ENCODE measurements at regions not wholly inside any gene's neighbourhood (a gene's known extent, or its start where the extent isn't known, plus 50 kb on each side); places are given as distances from the start of the nearest gene placed in this dataset.
"Not testable (repeated sequence)": the region's sequence is repeated elsewhere in the genome, so short reads cannot be mapped to it uniquely, and the experiment has no call there.

- DNase-seq (ENCODE audit: low spot score), result no peak
Measured at GRCh38 chr15:79756365-79756764, 140.4 kb downstream of the MTHFS start.

GRCh38 chr15:79765081-79765480, 131.7 kb downstream of the MTHFS start:
- no peak for DNase-seq (ENCODE audit: low spot score)

DNA sequence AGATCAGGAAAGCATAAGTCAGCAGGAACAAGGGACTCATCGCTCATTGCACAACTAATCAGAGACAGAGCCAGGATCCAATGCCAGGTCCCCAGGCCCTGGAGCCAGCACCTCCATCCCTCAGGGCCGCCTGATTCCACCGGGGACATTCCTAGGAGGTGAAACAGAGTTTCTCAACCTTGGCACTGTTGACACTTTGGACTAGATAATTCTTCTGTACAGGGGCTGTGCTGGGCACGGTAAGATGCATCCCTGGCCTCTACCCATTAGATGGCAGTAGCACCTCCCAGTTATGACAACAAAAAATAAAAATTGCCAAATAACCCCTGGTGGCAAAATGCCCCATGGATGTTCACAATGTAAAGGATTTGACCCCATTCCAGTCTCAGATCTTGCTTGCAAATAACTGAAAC, 127.7 kb downstream of the MTHFS start:
- DNase-seq (ENCODE audit: low spot score), result no peak

DNA sequence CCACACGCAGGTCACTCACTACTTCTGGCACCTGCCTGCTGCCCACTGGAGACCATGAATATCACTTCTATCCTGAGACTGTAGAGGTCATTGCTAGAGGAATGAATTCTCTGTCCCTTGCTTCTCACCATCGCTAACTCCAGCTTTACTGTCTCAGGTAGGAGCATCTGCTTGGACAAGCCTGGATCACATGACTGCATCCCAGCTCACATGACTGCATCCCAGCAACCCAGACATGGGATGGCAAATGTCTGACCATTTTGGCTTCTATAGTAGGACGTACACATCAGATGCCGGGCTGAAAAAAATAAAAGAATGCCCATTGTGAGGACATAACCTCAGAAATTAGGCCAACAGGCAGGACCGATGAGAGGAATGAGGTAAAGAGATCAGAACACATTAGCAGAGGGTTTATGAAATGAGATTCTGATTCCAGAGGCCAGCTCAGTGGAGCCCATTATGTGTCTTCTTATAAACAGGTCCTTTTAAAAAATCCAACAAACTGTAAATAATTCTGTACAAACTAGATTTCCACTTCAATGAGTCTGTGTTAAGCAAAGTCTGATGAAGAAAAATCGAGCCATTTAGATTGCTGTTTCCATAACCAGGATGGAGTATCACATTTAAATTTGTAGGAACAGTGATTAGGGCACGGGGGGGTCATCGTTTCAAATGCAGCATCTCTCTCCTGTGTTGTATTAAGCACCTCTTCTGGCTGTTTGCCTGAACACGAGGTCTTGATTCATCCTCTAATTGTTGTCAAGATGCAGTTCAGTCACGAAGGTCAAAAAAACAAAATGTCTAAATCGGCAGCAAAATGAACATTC, 126.7 kb downstream of the MTHFS start:
- DNase-seq (ENCODE audit: low spot score), result no peak

DNA sequence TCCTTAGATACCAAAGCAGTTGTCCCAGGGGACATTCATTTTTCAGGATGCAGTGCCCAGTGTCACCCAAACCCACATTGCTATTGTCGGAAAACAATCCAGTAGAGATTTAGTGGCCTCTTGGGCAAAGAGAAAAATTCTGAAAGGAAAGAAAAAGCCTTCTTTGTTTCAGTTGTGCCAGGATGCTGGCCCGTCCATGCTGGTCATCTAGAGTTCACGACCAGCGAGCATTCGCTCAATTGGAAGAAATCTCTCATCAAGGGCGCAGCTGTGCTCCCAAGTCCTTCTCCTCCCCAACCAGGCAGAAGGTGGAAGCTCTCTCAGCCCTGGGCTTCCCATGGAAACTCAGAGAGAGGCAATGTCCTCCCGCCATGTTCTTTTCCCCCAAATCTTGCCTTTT, 123.7 kb downstream of the MTHFS start:
- no peak for DNase-seq (ENCODE audit: low spot score)

DNA sequence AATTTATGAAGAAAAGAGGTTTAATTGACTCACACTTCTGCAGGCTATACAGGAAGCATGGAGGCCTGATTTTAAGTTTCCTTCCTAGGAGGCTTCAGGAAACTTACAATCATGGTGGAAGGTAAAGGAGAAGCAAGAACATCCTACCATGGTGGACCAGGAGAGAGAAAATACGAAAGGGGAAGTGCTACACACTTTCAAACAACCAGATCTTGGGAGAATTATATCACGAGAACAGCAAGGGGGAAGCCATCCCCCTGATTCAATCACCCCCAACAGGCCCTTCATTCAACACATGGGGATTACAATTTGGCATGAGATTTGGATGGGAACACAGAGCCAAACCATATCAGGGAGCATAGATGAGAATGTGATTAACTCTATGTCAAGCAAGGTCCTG, 121.0 kb downstream of the MTHFS start:
- DNase-seq (ENCODE audit: low spot score), result no peak

DNA sequence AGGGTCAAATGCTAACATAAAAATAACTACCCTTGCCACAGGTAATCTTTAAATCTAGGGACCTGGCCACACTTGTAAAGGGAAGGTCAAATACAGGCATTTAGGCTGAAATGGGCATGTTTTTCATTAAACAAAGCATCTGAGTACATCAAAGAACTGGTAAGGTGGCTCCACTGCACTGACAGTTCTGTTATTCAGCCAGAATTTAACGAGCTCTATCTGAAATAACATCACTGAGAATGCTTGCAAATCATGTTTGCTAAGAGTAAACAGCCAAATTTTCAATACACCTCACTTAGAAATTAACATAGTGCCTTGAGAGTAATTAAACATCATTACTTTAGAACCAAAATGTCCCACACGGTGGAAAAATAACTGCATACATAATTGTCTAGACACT, 118.9 kb downstream of the MTHFS start:
- no peak for DNase-seq (ENCODE audit: low spot score)

DNA sequence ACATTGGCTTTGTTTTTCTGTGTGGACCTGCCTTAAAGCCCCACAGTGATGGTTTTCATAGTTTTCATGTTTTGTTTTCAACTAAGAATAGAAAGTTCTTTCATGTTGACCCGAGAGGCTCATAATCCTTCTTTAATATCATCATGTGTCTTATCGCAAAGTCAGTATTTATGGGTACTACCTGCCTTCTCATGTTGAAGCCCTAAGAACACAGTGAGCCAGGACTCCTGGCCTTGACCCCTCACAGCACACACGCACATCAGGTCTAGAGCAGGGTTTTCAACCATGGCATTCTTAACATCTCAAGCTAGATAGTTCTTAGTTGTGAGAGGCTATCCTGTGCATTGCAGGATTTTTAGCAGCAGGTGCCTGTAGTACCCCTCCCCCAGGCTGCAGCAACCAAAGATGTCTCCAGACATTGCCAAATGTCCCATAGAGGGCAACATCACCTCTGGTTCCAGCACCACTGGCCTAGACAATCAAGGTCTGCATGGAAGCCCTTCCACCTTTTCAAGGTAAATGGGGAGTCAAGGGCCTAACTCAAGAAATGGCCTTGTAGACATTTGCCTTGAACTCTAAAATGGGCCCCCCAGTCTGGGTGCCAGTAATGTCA, 118.3 kb downstream of the MTHFS start:
- DNase-seq (ENCODE audit: low spot score), result no peak

DNA sequence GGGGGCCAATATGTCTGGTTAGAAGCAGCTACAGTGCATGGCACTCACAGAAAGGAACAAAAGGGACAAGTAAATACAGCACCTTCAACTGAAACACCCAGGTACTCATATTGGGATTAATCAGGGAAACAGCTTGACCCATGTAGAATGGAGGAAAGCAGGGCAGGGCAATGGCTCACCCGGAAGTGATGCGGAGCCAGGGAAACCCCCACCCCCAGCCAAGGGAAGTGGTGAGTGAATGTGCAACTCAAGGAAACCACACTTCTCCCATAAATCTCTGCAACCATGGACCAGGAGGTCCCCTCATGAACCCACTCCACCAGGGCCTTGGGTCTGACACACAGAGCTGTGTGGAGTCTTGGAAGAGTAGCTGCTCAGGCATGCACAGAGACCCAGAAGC, 117.1 kb downstream of the MTHFS start:
- no peak for DNase-seq (ENCODE audit: low spot score)

GRCh38 chr15:79782307-79782706, 114.5 kb downstream of the MTHFS start:
- DNase-seq (ENCODE audit: low spot score), result not testable (repeated sequence)

Data from Ammon's horn (tissue), 1 donor.